ENCODE measurements at regions not wholly inside any gene's neighbourhood (a gene's known extent, or its start where the extent isn't known, plus 50 kb on each side); places are given as distances from the start of the nearest gene placed in this dataset.

GRCh38 chr18:24937639-24938275 lies 414.2 kb downstream of the ZNF521 start:
- TF ChIP-seq CTCF (IDR thresholded peaks at IDR 0.05) (no peak), ZFX (IDR thresholded peaks at IDR 0.05; ENCODE audit: borderline replicate concordance) (no peak)

Measured in 22Rv1 (cell line).